ENCODE measurements at regions not wholly inside any gene's neighbourhood (a gene's known extent, or its start where the extent isn't known, plus 50 kb on each side); places are given as distances from the start of the nearest gene placed in this dataset.

GRCh38 chr11:95563859-95564258, 225.7 kb downstream of the FAM76B start:
- H3K4me1 ChIP-seq, result no peaks in the 10 kb centered on the region
- no peak for DNase-seq
- TF ChIP-seq, protein P1, sequence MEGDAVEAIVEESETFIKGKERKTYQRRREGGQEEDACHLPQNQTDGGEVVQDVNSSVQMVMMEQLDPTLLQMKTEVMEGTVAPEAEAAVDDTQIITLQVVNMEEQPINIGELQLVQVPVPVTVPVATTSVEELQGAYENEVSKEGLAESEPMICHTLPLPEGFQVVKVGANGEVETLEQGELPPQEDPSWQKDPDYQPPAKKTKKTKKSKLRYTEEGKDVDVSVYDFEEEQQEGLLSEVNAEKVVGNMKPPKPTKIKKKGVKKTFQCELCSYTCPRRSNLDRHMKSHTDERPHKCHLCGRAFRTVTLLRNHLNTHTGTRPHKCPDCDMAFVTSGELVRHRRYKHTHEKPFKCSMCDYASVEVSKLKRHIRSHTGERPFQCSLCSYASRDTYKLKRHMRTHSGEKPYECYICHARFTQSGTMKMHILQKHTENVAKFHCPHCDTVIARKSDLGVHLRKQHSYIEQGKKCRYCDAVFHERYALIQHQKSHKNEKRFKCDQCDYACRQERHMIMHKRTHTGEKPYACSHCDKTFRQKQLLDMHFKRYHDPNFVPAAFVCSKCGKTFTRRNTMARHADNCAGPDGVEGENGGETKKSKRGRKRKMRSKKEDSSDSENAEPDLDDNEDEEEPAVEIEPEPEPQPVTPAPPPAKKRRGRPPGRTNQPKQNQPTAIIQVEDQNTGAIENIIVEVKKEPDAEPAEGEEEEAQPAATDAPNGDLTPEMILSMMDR (IDR thresholded peaks at IDR 0.05), result no peak
- no peaks in the 10 kb centered on the region for H3K9me3 ChIP-seq
- no peak overlapping the region for H3K27ac ChIP-seq
- ATAC-seq, result no peak
- no peaks in the 10 kb centered on the region for H3K36me3 ChIP-seq
- no peak overlapping the region for H3K4me3 ChIP-seq
- H3K27me3 ChIP-seq, result no peaks in the 10 kb centered on the region
- intact Hi-C loops (cut with DNase I), result no loop called here

GRCh38 chr11:95563173-95563572, 226.4 kb downstream of the FAM76B start:
- Histone ChIP-seq H3K4me1 (no peaks in the 10 kb centered on the region), H3K27ac (no peak overlapping the region), H3K4me3 (no peak overlapping the region), H3K9me3 (no peaks in the 10 kb centered on the region), H3K36me3 (no peaks in the 10 kb centered on the region), H3K27me3 (no peaks in the 10 kb centered on the region)
- intact Hi-C loops (cut with DNase I), result no loop called here
- TF ChIP-seq, protein P1 (IDR thresholded peaks at IDR 0.05), result no peak
- ATAC-seq, result no peak
- DNase-seq, result no peak

GRCh38 chr11:95562196-95562921, 227.2 kb downstream of the FAM76B start:
- no peak overlapping the region for H3K27ac ChIP-seq
- H3K4me1 ChIP-seq, result no peaks in the 10 kb centered on the region
- no peak overlapping the region for H3K4me3 ChIP-seq
- no peaks in the 10 kb centered on the region for H3K36me3 ChIP-seq
- intact Hi-C loops (cut with DNase I), result no loop called here
- DNase-seq (no peak), ATAC-seq (no peak)
- H3K9me3 ChIP-seq, result no peaks in the 10 kb centered on the region
- H3K27me3 ChIP-seq, result no peaks in the 10 kb centered on the region
- TF ChIP-seq, protein P1 (IDR thresholded peaks at IDR 0.05), result no peak

GRCh38 chr11:95559899-95560298, 229.7 kb downstream of the FAM76B start:
- Histone ChIP-seq H3K27ac (no peak overlapping the region), H3K4me3 (no peak overlapping the region), H3K27me3 (no peaks in the 10 kb centered on the region), H3K9me3 (no peaks in the 10 kb centered on the region), H3K36me3 (no peaks in the 10 kb centered on the region), H3K4me1 (no peaks in the 10 kb centered on the region)
- intact Hi-C loops (cut with DNase I), result no loop called here
- TF ChIP-seq, protein P1 (IDR thresholded peaks at IDR 0.05), result no peak
- no peak for ATAC-seq
- DNase-seq, result no peak

GRCh38 chr11:95557376-95557775, 232.2 kb downstream of the FAM76B start:
- ATAC-seq (no peak), DNase-seq (no peak)
- Histone ChIP-seq H3K9me3 (no peaks in the 10 kb centered on the region), H3K27me3 (no peaks in the 10 kb centered on the region), H3K4me3 (no peak overlapping the region), H3K4me1 (no peaks in the 10 kb centered on the region), H3K36me3 (no peaks in the 10 kb centered on the region), H3K27ac (no peak overlapping the region)
- intact Hi-C loops (cut with DNase I), result no loop called here
- TF ChIP-seq, protein P1 (IDR thresholded peaks at IDR 0.05), result no peak

All from upper lobe of right lung (tissue), 1 donor.